ENCODE measurements at regions not wholly inside any gene's neighbourhood (a gene's known extent, or its start where the extent isn't known, plus 50 kb on each side); places are given as distances from the start of the nearest gene placed in this dataset.

DNA sequence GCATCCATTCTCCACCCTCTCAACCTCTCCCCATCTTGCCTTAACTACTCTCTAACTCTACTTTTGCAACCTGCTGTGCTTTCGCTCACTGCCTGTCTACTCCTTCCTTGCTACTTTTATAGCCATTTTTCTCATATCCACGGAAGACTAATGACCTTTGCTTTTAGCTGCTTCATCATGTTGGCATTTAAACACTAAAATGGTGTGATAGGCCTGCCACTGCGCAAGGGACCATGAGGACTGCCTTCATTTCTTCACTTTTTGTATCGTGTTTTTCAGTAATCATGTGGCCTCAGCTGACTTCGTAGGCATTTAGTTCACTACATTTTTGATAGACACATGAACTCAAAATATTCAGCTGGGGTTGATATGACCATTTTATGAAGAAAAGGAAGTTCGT, 252.1 kb downstream of the BCAT1 start:
- no peaks in the 10 kb centered on the region for H3K4me1 ChIP-seq
- DNase-seq (ENCODE audit: low spot score in 2 of 2): no peak
- no peak overlapping the region for H3K27ac ChIP-seq
- no peak for TF ChIP-seq CTCF (IDR thresholded peaks at IDR 0.05)
- H3K4me3 ChIP-seq: no peak overlapping the region
- no peaks in the 10 kb centered on the region for H3K27me3 ChIP-seq
- H3K36me3 ChIP-seq: no peaks in the 10 kb centered on the region
- intact Hi-C loops (cut with DNase I): no loop called here
- H3K9me3 ChIP-seq: no peaks in the 10 kb centered on the region

- Histone ChIP-seq H3K27me3 (no peaks in the 10 kb centered on the region), H3K27ac (no peak overlapping the region), H3K4me3 (no peak overlapping the region), H3K36me3 (no peaks in the 10 kb centered on the region), H3K4me1 (no peaks in the 10 kb centered on the region), H3K9me3 (no peaks in the 10 kb centered on the region)
- DNase-seq (ENCODE audit: low spot score in 2 of 2): no peak
- intact Hi-C loops (cut with DNase I): no loop called here
- no peak for TF ChIP-seq CTCF (IDR thresholded peaks at IDR 0.05)
Observed at GRCh38 chr12:24695657-24696329, 253.1 kb downstream of the BCAT1 start.

DNA sequence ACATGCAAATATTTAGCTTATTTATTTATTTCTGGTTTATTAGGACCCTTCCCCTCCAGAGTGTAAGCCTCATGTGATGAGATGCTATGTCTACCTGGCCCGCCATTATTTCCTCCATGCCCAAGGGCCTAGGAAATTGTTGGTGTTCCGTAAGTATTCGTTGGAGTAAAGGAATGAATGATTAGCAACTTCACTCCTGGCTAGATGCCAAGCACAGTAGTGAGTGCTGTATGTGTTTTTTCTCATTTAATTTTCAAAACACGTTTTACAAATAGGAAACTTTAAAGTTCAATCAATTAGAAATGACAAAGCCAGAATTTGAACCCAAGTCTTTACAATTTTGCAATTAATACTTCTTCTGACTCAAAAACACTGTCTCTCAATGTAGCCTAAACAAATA, 253.8 kb downstream of the BCAT1 start:
- DNase-seq (ENCODE audit: low spot score in 2 of 2): no peak
- Histone ChIP-seq H3K4me1 (no peaks in the 10 kb centered on the region), H3K9me3 (no peaks in the 10 kb centered on the region), H3K36me3 (no peaks in the 10 kb centered on the region), H3K27me3 (no peaks in the 10 kb centered on the region), H3K4me3 (no peak overlapping the region), H3K27ac (no peak overlapping the region)
- intact Hi-C loops (cut with DNase I): no loop called here
- no peak for TF ChIP-seq CTCF (IDR thresholded peaks at IDR 0.05)

DNA sequence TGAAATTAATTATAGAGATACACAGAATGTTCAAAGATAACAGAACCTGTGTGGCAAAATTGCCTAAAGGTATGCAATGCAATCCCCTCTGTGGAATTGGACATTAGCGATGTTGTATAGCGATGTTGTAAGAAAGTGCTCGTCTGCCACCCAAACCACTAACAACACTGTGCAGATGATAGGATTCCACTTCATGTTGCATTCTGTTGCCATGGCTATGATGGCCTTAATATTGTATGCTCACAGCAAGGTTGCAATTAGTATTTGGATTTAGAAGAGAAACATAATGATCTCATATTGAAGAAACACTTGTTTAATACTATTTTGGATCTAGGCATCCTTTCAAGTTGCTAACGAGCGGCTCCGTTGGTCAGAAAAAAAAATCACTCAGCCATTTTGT, 260.3 kb downstream of the BCAT1 start:
- intact Hi-C loops (cut with DNase I): no loop called here
- TF ChIP-seq CTCF (IDR thresholded peaks at IDR 0.05): no peak
- Histone ChIP-seq H3K4me1 (no peaks in the 10 kb centered on the region), H3K27ac (no peak overlapping the region), H3K9me3 (no peaks in the 10 kb centered on the region), H3K27me3 (no peaks in the 10 kb centered on the region), H3K36me3 (no peaks in the 10 kb centered on the region), H3K4me3 (no peak overlapping the region)
- DNase-seq (ENCODE audit: low spot score in 2 of 2): no peak

- H3K36me3 ChIP-seq: no peaks in the 10 kb centered on the region
- H3K27ac ChIP-seq: no peak overlapping the region
- H3K4me1 ChIP-seq: no peaks in the 10 kb centered on the region
- TF ChIP-seq CTCF (IDR thresholded peaks at IDR 0.05): no peak
- intact Hi-C loops (cut with DNase I): no loop called here
- H3K27me3 ChIP-seq: no peaks in the 10 kb centered on the region
- H3K4me3 ChIP-seq: no peak overlapping the region
- H3K9me3 ChIP-seq: no peaks in the 10 kb centered on the region
- DNase-seq (ENCODE audit: low spot score in 2 of 2): no peak
Observed at GRCh38 chr12:24681570-24681969, 267.3 kb downstream of the BCAT1 start.

DNA sequence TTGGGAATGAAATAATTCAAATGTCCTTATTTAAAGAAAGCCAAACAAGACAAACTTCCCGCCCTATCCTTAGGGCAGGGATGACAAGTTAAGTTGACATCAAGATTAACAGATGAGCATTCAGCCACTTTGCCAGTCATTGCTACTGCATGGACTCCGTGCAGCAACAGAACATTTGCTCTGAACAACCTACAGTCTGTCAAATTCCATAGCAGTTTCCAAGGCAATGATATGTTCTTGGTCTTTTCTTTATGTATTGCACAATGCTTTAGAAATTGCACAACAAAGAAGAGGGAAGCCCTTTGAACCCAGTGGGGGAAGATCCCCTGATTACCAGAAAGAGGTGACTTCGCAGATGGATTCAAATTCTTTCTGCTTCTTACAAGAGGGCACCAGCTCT, 269.8 kb downstream of the BCAT1 start:
- no peak for DNase-seq (ENCODE audit: low spot score in 2 of 2)
- Histone ChIP-seq H3K9me3 (peaks cover 0 to 5% of the 10 kb centered on the region in 2 donors), H3K4me3 (no peak overlapping the region), H3K36me3 (no peaks in the 10 kb centered on the region), H3K27ac (no peak overlapping the region), H3K4me1 (no peaks in the 10 kb centered on the region), H3K27me3 (no peaks in the 10 kb centered on the region)
- TF ChIP-seq CTCF (IDR thresholded peaks at IDR 0.05): no peak
- intact Hi-C loops (cut with DNase I): no loop called here

All from ascending aorta (tissue), 2 donors.